Common myeloid progenitor, CD34-positive (primary cell): ENCODE measurements at regions not wholly inside any gene's neighbourhood (a gene's known extent, or its start where the extent isn't known, plus 50 kb on each side); places are given as distances from the start of the nearest gene placed in this dataset.

Experiments used
- CTCF ChIA-PET: fragments of 350-600 bp; sonication (Branson Sonifier 250); formaldehyde crosslinking; loops from one replicate; lab custom pipeline; 2021; ENCODE audit warnings: antibody characterized with exemption; lab: Charles Lee
- POLR2A ChIA-PET: fragments of 350-600 bp; sonication (Branson Sonifier 250); formaldehyde crosslinking; loops from one replicate; lab custom pipeline; 2021; ENCODE audit warnings: antibody characterized with exemption; lab: Charles Lee
- DNase-seq, 3 donors: peaks; one replicate each; pipeline versions ENCODE4 v3.0.0 to v3.0.0-alpha.2; 2013
- H3K27ac ChIP-seq, 2 experiments: 1 replicate in 1 of 2; 2 replicates in 1 of 2; pipeline ENCODE4 v1.7.0; 2013; ENCODE audit warnings: inconsistent platforms in 2 of 2, low read length in 2 of 2, mild to moderate bottlenecking in 2 of 2, low read depth in 1 of 2, moderate library complexity in 1 of 2; ENCODE audit not compliant: severe bottlenecking in 2 of 2, insufficient read depth in 1 of 2, poor library complexity in 1 of 2
- H3K27me3 ChIP-seq, 5 experiments: replicated peaks in 2 of 5; 1 replicate in 3 of 5; 2 replicates in 2 of 5; pipeline versions ENCODE4 v1.6.1 to v1.7.0; 2013; ENCODE audit warnings: low read length in 4 of 5, mild to moderate bottlenecking in 2 of 5, moderate library complexity in 2 of 5, inconsistent platforms in 1 of 5; ENCODE audit not compliant: insufficient read depth in 5 of 5, control insufficient read depth in 4 of 5
- H3K36me3 ChIP-seq, 4 experiments: 1 replicate in 2 of 4; 2 replicates in 2 of 4; pipeline versions ENCODE4 v1.6.1 to v1.7.0; 2013; ENCODE audit warnings: low read length in 3 of 4, control low read depth in 1 of 4, mild to moderate bottlenecking in 1 of 4; ENCODE audit not compliant: control insufficient read depth in 4 of 4, insufficient read depth in 4 of 4
- H3K4me1 ChIP-seq, 4 experiments: 1 replicate in 3 of 4; 2 replicates in 1 of 4; pipeline versions ENCODE4 v1.6.1 to v1.7.1; 2013; ENCODE audit warnings: low read length in 3 of 4, mild to moderate bottlenecking in 3 of 4, control low read depth in 1 of 4, inconsistent platforms in 1 of 4, moderate library complexity in 1 of 4; ENCODE audit not compliant: control insufficient read depth in 4 of 4, insufficient read depth in 4 of 4; ENCODE audit errors: control extremely low read depth in 1 of 4
- H3K4me3 ChIP-seq, 7 experiments: 1 replicate in 4 of 7; 2 replicates in 3 of 7; pipeline versions ENCODE4 v1.5.1 to v1.7.0; 2013; ENCODE audit warnings: mild to moderate bottlenecking in 7 of 7, low read length in 6 of 7, moderate library complexity in 6 of 7, inconsistent platforms in 2 of 7, low read depth in 2 of 7, control low read depth in 1 of 7; ENCODE audit not compliant: insufficient read depth in 4 of 7, control insufficient read depth in 1 of 7; ENCODE audit errors: extremely low read depth in 1 of 7
- H3K9me3 ChIP-seq, 5 experiments: 1 replicate in 4 of 5; 2 replicates in 1 of 5; pipeline versions ENCODE4 v1.6.1 to v1.7.1; 2013; ENCODE audit warnings: low read length in 4 of 5, mild to moderate bottlenecking in 2 of 5, inconsistent platforms in 1 of 5, low read depth in 1 of 5, moderate library complexity in 1 of 5; ENCODE audit not compliant: control insufficient read depth in 4 of 5, insufficient read depth in 2 of 5; ENCODE audit errors: control extremely low read depth in 1 of 5
- WGBS: methylation state at CpG from one replicate; pipeline ENCODE4 v1.1.5; 2013; ENCODE audit not compliant: insufficient coverage; 5-methylcytosine and 5-hydroxymethylcytosine counted together

GRCh38 chr11:101726988-101727387, 143.2 kb upstream of the TRPC6 start:
- ChIA-PET POLR2A (no interaction called here), CTCF (no interaction called here)
- no peak overlapping the region for H3K4me3 ChIP-seq
- no peaks in the 10 kb centered on the region for H3K9me3 ChIP-seq
- DNase-seq: no peak
- H3K27ac ChIP-seq: no peak overlapping the region
- WGBS: no CpG with 5 or more reads among the region's 1 CpG
- no peaks in the 10 kb centered on the region for H3K27me3 ChIP-seq
- H3K4me1 ChIP-seq: no peaks in the 10 kb centered on the region
- no peaks in the 10 kb centered on the region for H3K36me3 ChIP-seq

GRCh38 chr11:101723371-101723770, 139.6 kb upstream of the TRPC6 start:
- Histone ChIP-seq H3K4me3 (no peak overlapping the region), H3K27me3 (no peaks in the 10 kb centered on the region), H3K36me3 (no peaks in the 10 kb centered on the region), H3K9me3 (no peaks in the 10 kb centered on the region), H3K27ac (no peak overlapping the region), H3K4me1 (no peaks in the 10 kb centered on the region)
- ChIA-PET CTCF (no interaction called here), POLR2A (no interaction called here)
- WGBS: no CpG with 5 or more reads among the region's 1 CpG
- DNase-seq: no peak

GRCh38 chr11:101721270-101721669, 137.5 kb upstream of the TRPC6 start:
- DNase-seq: no peak
- no peak overlapping the region for H3K27ac ChIP-seq
- 87% methylated on average over 4 of the region's 5 CpGs for WGBS
- no peaks in the 10 kb centered on the region for H3K36me3 ChIP-seq
- ChIA-PET POLR2A (no interaction called here), CTCF (no interaction called here)
- no peaks in the 10 kb centered on the region for H3K4me1 ChIP-seq
- no peaks in the 10 kb centered on the region for H3K27me3 ChIP-seq
- no peak overlapping the region for H3K4me3 ChIP-seq
- no peaks in the 10 kb centered on the region for H3K9me3 ChIP-seq

- ChIA-PET CTCF (no interaction called here), POLR2A (no interaction called here)
- H3K9me3 ChIP-seq: no peaks in the 10 kb centered on the region
- H3K36me3 ChIP-seq: no peaks in the 10 kb centered on the region
- no peak overlapping the region for H3K27ac ChIP-seq
- DNase-seq: no peak
- no peaks in the 10 kb centered on the region for H3K27me3 ChIP-seq
- WGBS: no CpG with 5 or more reads among the region's 4 CpGs
- H3K4me1 ChIP-seq: no peaks in the 10 kb centered on the region
- H3K4me3 ChIP-seq: no peak overlapping the region
Measured at GRCh38 chr11:101718402-101718801, 134.6 kb upstream of the TRPC6 start.

- no peaks in the 10 kb centered on the region for H3K9me3 ChIP-seq
- 100% methylated on average over 1 of the region's 1 CpG for WGBS
- CTCF ChIA-PET: no interaction called here
- H3K4me1 ChIP-seq: no peaks in the 10 kb centered on the region
- no peaks in the 10 kb centered on the region for H3K36me3 ChIP-seq
- POLR2A ChIA-PET: no interaction called here
- no peak overlapping the region for H3K4me3 ChIP-seq
- DNase-seq: no peak
- no peaks in the 10 kb centered on the region for H3K27me3 ChIP-seq
- H3K27ac ChIP-seq: no peak overlapping the region
Measured at GRCh38 chr11:101717619-101718018, 133.8 kb upstream of the TRPC6 start.

GRCh38 chr11:101715281-101715680, 131.5 kb upstream of the TRPC6 start:
- no peaks in the 10 kb centered on the region for H3K27me3 ChIP-seq
- H3K36me3 ChIP-seq: no peaks in the 10 kb centered on the region
- no peak overlapping the region for H3K27ac ChIP-seq
- DNase-seq: no peak
- H3K9me3 ChIP-seq: no peaks in the 10 kb centered on the region
- no peaks in the 10 kb centered on the region for H3K4me1 ChIP-seq
- no CpG with 5 or more reads among the region's 1 CpG for WGBS
- ChIA-PET CTCF (no interaction called here), POLR2A (no interaction called here)
- no peak overlapping the region for H3K4me3 ChIP-seq

GRCh38 chr11:101707477-101707876, 123.7 kb upstream of the TRPC6 start:
- Histone ChIP-seq H3K4me1 (no peaks in the 10 kb centered on the region), H3K9me3 (no peaks in the 10 kb centered on the region), H3K36me3 (no peaks in the 10 kb centered on the region), H3K27me3 (no peaks in the 10 kb centered on the region), H3K4me3 (no peak overlapping the region), H3K27ac (no peak overlapping the region)
- no peak for DNase-seq
- ChIA-PET CTCF (no interaction called here), POLR2A (no interaction called here)
- WGBS: no CpG with 5 or more reads among the region's 2 CpGs
